H9 (cell line): ENCODE measurements at regions not wholly inside any gene's neighbourhood (a gene's known extent, or its start where the extent isn't known, plus 50 kb on each side); places are given as distances from the start of the nearest gene placed in this dataset.

Experiments
- DNase-seq: peaks from one replicate; pipeline ENCODE4 v3.0.0-alpha.2; 2017
- H2AFZ ChIP-seq: one replicate; pipeline ENCODE4 v1.6.1; 2013; ENCODE audit warnings: mild to moderate bottlenecking, low read length, control low read depth, moderate library complexity
- H2AK5ac ChIP-seq: 2 replicates; pipeline ENCODE4 v1.6.1; 2013; ENCODE audit warnings: low read length, control low read depth, mixed read lengths; ENCODE audit not compliant: insufficient read length
- H2BK120ac ChIP-seq: one replicate; pipeline ENCODE4 v1.6.1; 2013; ENCODE audit warnings: low read depth, mild to moderate bottlenecking, low read length, control low read depth, inconsistent platforms; ENCODE audit not compliant: poor library complexity, severe bottlenecking
- H2BK12ac ChIP-seq: 2 replicates; pipeline ENCODE4 v1.6.1; 2013; ENCODE audit warnings: low read length, control low read depth, mixed read lengths, low read depth; ENCODE audit not compliant: insufficient read length
- H2BK15ac ChIP-seq: 2 replicates; pipeline ENCODE4 v1.6.1; 2013; ENCODE audit warnings: low read depth, low read length, control low read depth
- H2BK20ac ChIP-seq: one replicate; pipeline ENCODE4 v1.6.1; 2013; ENCODE audit warnings: low read depth, mild to moderate bottlenecking, low read length, control low read depth, inconsistent platforms; ENCODE audit not compliant: poor library complexity, severe bottlenecking
- H2BK5ac ChIP-seq: 2 replicates; pipeline ENCODE4 v1.6.1; 2013; ENCODE audit warnings: low read length, control low read depth, mixed read lengths; ENCODE audit not compliant: insufficient read length
- H3K14ac ChIP-seq: 2 replicates; pipeline ENCODE4 v1.6.1; 2013; ENCODE audit warnings: low read length, control low read depth; ENCODE audit not compliant: insufficient read depth
- H3K18ac ChIP-seq: 2 replicates; pipeline ENCODE4 v1.6.1; 2013; ENCODE audit warnings: low read depth, mild to moderate bottlenecking, mixed read lengths, low read length, control low read depth; ENCODE audit not compliant: insufficient read length
- H3K23ac ChIP-seq: 2 replicates; pipeline ENCODE4 v1.6.1; 2013; ENCODE audit warnings: low read length, control low read depth, mixed read lengths, low read depth; ENCODE audit not compliant: insufficient read length
- H3K23me2 ChIP-seq: 2 replicates; pipeline ENCODE4 v1.6.1; 2013; ENCODE audit warnings: low read depth, mild to moderate bottlenecking, mixed read lengths, low read length, control low read depth; ENCODE audit not compliant: insufficient read length, poor library complexity, severe bottlenecking
- H3K27ac ChIP-seq: 2 replicates; pipeline ENCODE4 v1.5.1; 2013; ENCODE audit warnings: low read length, control low read depth, mixed read lengths, low read depth; ENCODE audit not compliant: insufficient read length
- H3K27me3 ChIP-seq: 2 replicates; pipeline ENCODE4 v1.6.1; 2013; ENCODE audit warnings: low read length, control low read depth, inconsistent platforms; ENCODE audit not compliant: insufficient read depth
- H3K4ac ChIP-seq: 2 replicates; pipeline ENCODE4 v1.6.1; 2013; ENCODE audit warnings: low read depth, mild to moderate bottlenecking, control low read depth, inconsistent platforms, low read length, moderate library complexity
- H3K4me1 ChIP-seq: 2 replicates; pipeline ENCODE4 v1.6.1; 2013; ENCODE audit warnings: low read length, control low read depth, inconsistent platforms; ENCODE audit not compliant: insufficient read depth
- H3K4me2 ChIP-seq: 2 replicates; pipeline ENCODE4 v1.6.1; 2013; ENCODE audit warnings: low read length, control low read depth, mixed read lengths; ENCODE audit not compliant: insufficient read length, insufficient read depth
- H3K56ac ChIP-seq: 2 replicates; pipeline ENCODE4 v1.6.1; 2013; ENCODE audit warnings: low read depth, mild to moderate bottlenecking, mixed read lengths, low read length, control low read depth; ENCODE audit not compliant: insufficient read length
- H3K79me1 ChIP-seq: 2 replicates; pipeline ENCODE4 v1.6.1; 2013; ENCODE audit warnings: low read depth, mild to moderate bottlenecking, moderate library complexity, low read length, control low read depth, inconsistent platforms; ENCODE audit not compliant: insufficient read depth, poor library complexity, severe bottlenecking
- H3K79me2 ChIP-seq: 2 replicates; pipeline ENCODE4 v1.6.1; 2013; ENCODE audit warnings: low read length, control low read depth, inconsistent platforms; ENCODE audit not compliant: insufficient read depth
- H3K9ac ChIP-seq: 2 replicates; pipeline ENCODE4 v1.6.1; 2013; ENCODE audit warnings: low read length, control low read depth, mixed read lengths; ENCODE audit not compliant: insufficient read length; ENCODE audit errors: extremely low read depth
- H3K9me3 ChIP-seq: one replicate; pipeline ENCODE4 v1.6.1; 2013; ENCODE audit warnings: low read depth, low read length, inconsistent platforms; ENCODE audit not compliant: control insufficient read depth
- H3T11ph ChIP-seq: one replicate; pipeline ENCODE4 v1.6.1; 2013; ENCODE audit warnings: mild to moderate bottlenecking, low read length, control low read depth, inconsistent platforms
- H4K20me1 ChIP-seq: one replicate; pipeline ENCODE4 v1.6.1; 2013; ENCODE audit not compliant: control insufficient read depth, insufficient read length, insufficient read depth
- H4K5ac ChIP-seq: 2 replicates; pipeline ENCODE4 v1.6.1; 2013; ENCODE audit warnings: low read depth, mild to moderate bottlenecking, mixed read lengths, low read length, control low read depth; ENCODE audit not compliant: insufficient read length
- H4K8ac ChIP-seq: replicated peaks from 2 replicates; pipeline ENCODE4 v1.6.1; 2013; ENCODE audit warnings: low read length, control low read depth, mixed read lengths, low read depth; ENCODE audit not compliant: insufficient read length
- H4K91ac ChIP-seq: 2 replicates; pipeline ENCODE4 v1.6.1; 2013; ENCODE audit warnings: low read depth, mild to moderate bottlenecking, moderate library complexity, mixed read lengths, low read length, control low read depth; ENCODE audit not compliant: insufficient read length
- H3K27ac Mint-ChIP-seq, 3 experiments: 2 replicates in 2 of 3; 3 replicates in 1 of 3; pipeline ENCODE4 v1.8.0; 2020 to 2021; ENCODE audit warnings: mixed read lengths in 3 of 3, mild to moderate bottlenecking in 1 of 3, moderate library complexity in 1 of 3
- H3K27me3 Mint-ChIP-seq: 2 replicates; pipeline ENCODE4 v1.8.0; 2021; ENCODE audit warnings: low read depth, mild to moderate bottlenecking, moderate library complexity, mixed read lengths
- H3K36me3 Mint-ChIP-seq, 3 experiments: 2 replicates in 2 of 3; 3 replicates in 1 of 3; pipeline ENCODE4 v1.8.0; 2020 to 2021; ENCODE audit warnings: low read depth in 3 of 3, mixed read lengths in 3 of 3; ENCODE audit not compliant: insufficient read depth in 1 of 3
- H3K4me1 Mint-ChIP-seq, 2 experiments: 2 replicates each; pipeline ENCODE4 v1.8.0; 2020; ENCODE audit warnings: mixed read lengths in 2 of 2
- H3K4me3 Mint-ChIP-seq, 2 experiments: 2 replicates in 1 of 2; 3 replicates in 1 of 2; pipeline ENCODE4 v1.8.0; 2020 to 2021; ENCODE audit warnings: mild to moderate bottlenecking in 2 of 2, mixed read lengths in 2 of 2, moderate library complexity in 1 of 2
- H3K9me3 Mint-ChIP-seq, 2 experiments: 2 replicates in 1 of 2; 3 replicates in 1 of 2; pipeline ENCODE4 v1.8.0; 2020; ENCODE audit warnings: mild to moderate bottlenecking in 2 of 2, mixed read lengths in 2 of 2, moderate library complexity in 1 of 2
- WGBS: extraction: QIAGEN DNeasy Blood & Tissue Kit; methylation state at CpG from one replicate; pipeline ENCODE4 v1.1.7; 2013; ENCODE audit warnings: missing lambda C conversion rate, low lambda C conversion rate, mixed read lengths; ENCODE audit not compliant: insufficient read length; ENCODE audit errors: extremely low coverage; 5-methylcytosine and 5-hydroxymethylcytosine counted together
- TF ChIP-seq, protein P1 (sequence below): fragments of 200-600 bp; sonication (generic); conservative IDR thresholded peaks from 3 replicates; pipeline ENCODE4 v1.8.0; 2021; ENCODE audit warnings: antibody characterized with exemption, mild to moderate bottlenecking

DNA sequence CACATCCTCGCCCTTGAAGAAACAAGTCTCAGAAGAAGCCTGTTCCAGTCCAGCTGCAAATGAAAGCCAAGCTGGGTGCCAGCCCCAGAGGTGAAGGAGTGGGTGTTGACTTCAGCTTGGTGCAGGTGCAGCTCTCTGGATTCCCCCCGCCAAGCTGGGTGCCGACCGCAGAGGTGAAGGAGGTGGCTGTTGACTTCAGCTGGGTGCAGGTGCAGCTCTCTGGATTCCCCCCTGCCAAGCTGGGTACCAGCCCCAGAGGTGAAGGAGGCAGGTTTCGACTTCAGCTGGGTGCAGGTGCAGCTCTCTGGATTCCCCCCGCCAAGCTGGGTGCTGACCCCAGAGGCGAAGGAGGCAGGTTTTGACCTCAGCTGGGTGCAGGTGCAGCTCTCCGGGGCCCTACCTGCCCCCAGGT is 1234.0 kb downstream of the TBC1D22A start:
- H3K27ac Mint-ChIP-seq, result no peak overlapping the region
- no peak overlapping the region for H3T11ph ChIP-seq
- no peak overlapping the region for H3K9ac ChIP-seq
- H2AFZ ChIP-seq, result no peak overlapping the region
- no peak overlapping the region; the same call in 1 of the 2 replicates for H3K14ac ChIP-seq
- H3K4me2 ChIP-seq, result no peak overlapping the region
- H4K91ac ChIP-seq, result no peak overlapping the region
- peaks cover 4% of the 10 kb centered on the region for H3K27me3 Mint-ChIP-seq
- no peaks in the 10 kb centered on the region for H3K79me1 ChIP-seq
- no peak overlapping the region for H2BK5ac ChIP-seq
- TF ChIP-seq, protein P1, sequence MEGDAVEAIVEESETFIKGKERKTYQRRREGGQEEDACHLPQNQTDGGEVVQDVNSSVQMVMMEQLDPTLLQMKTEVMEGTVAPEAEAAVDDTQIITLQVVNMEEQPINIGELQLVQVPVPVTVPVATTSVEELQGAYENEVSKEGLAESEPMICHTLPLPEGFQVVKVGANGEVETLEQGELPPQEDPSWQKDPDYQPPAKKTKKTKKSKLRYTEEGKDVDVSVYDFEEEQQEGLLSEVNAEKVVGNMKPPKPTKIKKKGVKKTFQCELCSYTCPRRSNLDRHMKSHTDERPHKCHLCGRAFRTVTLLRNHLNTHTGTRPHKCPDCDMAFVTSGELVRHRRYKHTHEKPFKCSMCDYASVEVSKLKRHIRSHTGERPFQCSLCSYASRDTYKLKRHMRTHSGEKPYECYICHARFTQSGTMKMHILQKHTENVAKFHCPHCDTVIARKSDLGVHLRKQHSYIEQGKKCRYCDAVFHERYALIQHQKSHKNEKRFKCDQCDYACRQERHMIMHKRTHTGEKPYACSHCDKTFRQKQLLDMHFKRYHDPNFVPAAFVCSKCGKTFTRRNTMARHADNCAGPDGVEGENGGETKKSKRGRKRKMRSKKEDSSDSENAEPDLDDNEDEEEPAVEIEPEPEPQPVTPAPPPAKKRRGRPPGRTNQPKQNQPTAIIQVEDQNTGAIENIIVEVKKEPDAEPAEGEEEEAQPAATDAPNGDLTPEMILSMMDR, result no peak
- no peak overlapping the region for H4K5ac ChIP-seq
- H2BK120ac ChIP-seq, result no peak overlapping the region
- DNase-seq, result no peak
- no peak overlapping the region for H2BK20ac ChIP-seq
- H3K23me2 ChIP-seq, result no peaks in the 10 kb centered on the region
- H4K20me1 ChIP-seq, result no peaks in the 10 kb centered on the region
- no peak overlapping the region for H4K8ac ChIP-seq
- no peak overlapping the region for H3K4me3 Mint-ChIP-seq
- H3K4ac ChIP-seq, result no peak overlapping the region
- H3K9me3 ChIP-seq, result no peaks in the 10 kb centered on the region
- peaks cover 3 to 7% of the 10 kb centered on the region in 2 experiments; a peak in 3 of 4 replicates for H3K4me1 Mint-ChIP-seq
- H2BK12ac ChIP-seq, result no peak overlapping the region
- H2AK5ac ChIP-seq, result no peak overlapping the region
- no peaks in the 10 kb centered on the region for H3K79me2 ChIP-seq
- H3K4me1 ChIP-seq, result no peaks in the 10 kb centered on the region; the same call in 1 of the 2 replicates
- peaks cover 0 to under 1% (median 0%) of the 10 kb centered on the region in 3 experiments; a peak in 2 of 7 replicates for H3K36me3 Mint-ChIP-seq
- no peak overlapping the region for H3K56ac ChIP-seq
- no peak overlapping the region for H2BK15ac ChIP-seq
- peaks cover 0 to 58% of the 10 kb centered on the region in 2 experiments; a peak in 2 of 5 replicates for H3K9me3 Mint-ChIP-seq
- WGBS, result no CpG with 5 or more reads among the region's 8 CpGs
- no peak overlapping the region for H3K27ac ChIP-seq
- H3K23ac ChIP-seq, result no peak overlapping the region
- no peak overlapping the region for H3K18ac ChIP-seq
- no peaks in the 10 kb centered on the region for H3K27me3 ChIP-seq
